ENCODE measurements at regions not wholly inside any gene's neighbourhood (a gene's known extent, or its start where the extent isn't known, plus 50 kb on each side); places are given as distances from the start of the nearest gene placed in this dataset.
A peak's percentile ranks its signal among the peaks of the same experiment; 100 is the strongest.

DNA sequence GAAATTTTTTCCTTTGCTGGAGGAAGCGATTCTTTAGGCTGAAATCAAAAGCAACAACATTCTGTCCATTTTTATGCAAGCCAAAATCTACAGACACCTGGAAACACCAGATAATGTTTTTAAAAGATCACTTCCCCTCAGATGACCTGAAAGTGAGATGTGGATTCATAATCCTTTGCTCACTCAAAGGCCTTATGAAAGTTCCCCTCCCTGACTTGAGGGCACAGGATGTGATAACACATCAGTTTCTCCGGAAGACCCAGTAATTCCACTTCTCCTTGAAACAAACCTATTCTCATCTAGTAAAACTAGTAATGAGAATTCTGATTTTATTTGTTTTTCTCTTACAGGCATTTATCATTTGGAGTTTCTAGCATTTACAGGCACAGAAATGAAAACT, 218.3 kb upstream of the RND3 start:
- CTCF ChIA-PET, result no interaction called here
- no TSS peak for BruUV-seq (replicated peaks)
- peak; percentile 31 for DNase-seq

DNA sequence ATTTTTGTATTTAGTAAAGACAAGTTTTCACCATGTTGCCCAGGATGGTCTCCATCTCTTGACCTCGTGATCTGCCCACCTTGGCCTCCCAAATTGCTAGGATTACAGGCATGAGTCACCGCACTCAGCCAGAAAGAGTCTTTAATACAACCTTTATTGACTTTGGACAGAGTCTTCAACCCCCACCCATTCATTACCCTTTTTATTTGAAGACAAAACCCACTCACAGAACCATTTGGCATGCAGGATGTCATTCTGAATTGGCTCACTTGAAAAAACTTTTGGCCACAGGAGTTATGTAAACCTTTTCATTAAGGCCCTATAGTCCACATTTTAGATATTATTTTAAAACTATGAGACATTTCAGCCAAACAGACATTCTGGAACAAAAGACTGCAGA, 217.9 kb upstream of the RND3 start:
- Histone ChIP-seq H3K9ac (ENCODE audit: low read length) (0 out of 2 replicates have a peak overlapping the region, but pooled peaks have one; percentile 5), H3K79me2 (ENCODE audit: low read length) (no peaks in the 10 kb centered on the region), H3K4me2 (ENCODE audit: low read length) (peak overlapping the region; percentile 50), H3K9me2 (replicated peaks; ENCODE audit: low read length) (no peaks in the 10 kb centered on the region), H4K20me1 (ENCODE audit: low read length) (no peaks in the 10 kb centered on the region), H3K27me3 (ENCODE audit: low read length) (no peaks in the 10 kb centered on the region), H3K4me3 (ENCODE audit: low read length) (no peak overlapping the region), H3K36me3 (ENCODE audit: low read depth, low read length) (no peaks in the 10 kb centered on the region), H3K9me3 (ENCODE audit: low read length) (no peaks in the 10 kb centered on the region), H2AFZ (ENCODE audit: low read length) (no peak overlapping the region; the same call in 1 of the 2 replicates), H3F3A (ENCODE audit: low read length, unreplicated experiment) (no peaks in the 10 kb centered on the region), H3K4me1 (ENCODE audit: insufficient read depth, low read length) (peaks cover 34% of the 10 kb centered on the region), H3K27ac (ENCODE audit: low read length) (peak overlapping the region; percentile 71)
- POLR2A ChIA-PET (ENCODE audit: unreplicated experiment), result no interaction called here
- DNase-seq, result peak; percentile 65
- ATAC-seq, result peak; percentile 72
- no TSS peak for BruUV-seq (replicated peaks)
- intact Hi-C loops (cut with micrococcal nuclease), result loop anchor here (10.0 kb wide), 2 partner anchors 229 to 459 kb away; no protein-coding TSS in a partner anchor
- TF ChIP-seq, protein P1, sequence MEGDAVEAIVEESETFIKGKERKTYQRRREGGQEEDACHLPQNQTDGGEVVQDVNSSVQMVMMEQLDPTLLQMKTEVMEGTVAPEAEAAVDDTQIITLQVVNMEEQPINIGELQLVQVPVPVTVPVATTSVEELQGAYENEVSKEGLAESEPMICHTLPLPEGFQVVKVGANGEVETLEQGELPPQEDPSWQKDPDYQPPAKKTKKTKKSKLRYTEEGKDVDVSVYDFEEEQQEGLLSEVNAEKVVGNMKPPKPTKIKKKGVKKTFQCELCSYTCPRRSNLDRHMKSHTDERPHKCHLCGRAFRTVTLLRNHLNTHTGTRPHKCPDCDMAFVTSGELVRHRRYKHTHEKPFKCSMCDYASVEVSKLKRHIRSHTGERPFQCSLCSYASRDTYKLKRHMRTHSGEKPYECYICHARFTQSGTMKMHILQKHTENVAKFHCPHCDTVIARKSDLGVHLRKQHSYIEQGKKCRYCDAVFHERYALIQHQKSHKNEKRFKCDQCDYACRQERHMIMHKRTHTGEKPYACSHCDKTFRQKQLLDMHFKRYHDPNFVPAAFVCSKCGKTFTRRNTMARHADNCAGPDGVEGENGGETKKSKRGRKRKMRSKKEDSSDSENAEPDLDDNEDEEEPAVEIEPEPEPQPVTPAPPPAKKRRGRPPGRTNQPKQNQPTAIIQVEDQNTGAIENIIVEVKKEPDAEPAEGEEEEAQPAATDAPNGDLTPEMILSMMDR (conservative IDR thresholded peaks at IDR 0.05; ENCODE audit: low read depth, low read length), result no peak
- TF ChIP-seq EZH2phosphoT487 (IDR thresholded peaks at IDR 0.05; ENCODE audit: borderline replicate concordance, low read length), result no peak
- no peak for TF ChIP-seq EZH2 (IDR thresholded peaks at IDR 0.05; ENCODE audit: low read length, unreplicated experiment)
- CTCF ChIA-PET, result no interaction called here

More for the DNA sequence above, 218.3 kb upstream of the RND3 start:
- Histone ChIP-seq H3K36me3 (ENCODE audit: low read depth, low read length) (no peaks in the 10 kb centered on the region), H3K79me2 (ENCODE audit: low read length) (no peaks in the 10 kb centered on the region), H3K27ac (ENCODE audit: low read length) (peak overlapping the region; percentile 71), H3K9me3 (ENCODE audit: low read length) (no peaks in the 10 kb centered on the region), H3K9me2 (replicated peaks; ENCODE audit: low read length) (no peaks in the 10 kb centered on the region), H4K20me1 (ENCODE audit: low read length) (no peaks in the 10 kb centered on the region), H3K4me1 (ENCODE audit: insufficient read depth, low read length) (peaks cover 34% of the 10 kb centered on the region), H3K4me2 (ENCODE audit: low read length) (peak overlapping the region; percentile 50), H3K27me3 (ENCODE audit: low read length) (no peaks in the 10 kb centered on the region), H3F3A (ENCODE audit: low read length, unreplicated experiment) (no peaks in the 10 kb centered on the region), H2AFZ (ENCODE audit: low read length) (no peak overlapping the region; the same call in 1 of the 2 replicates), H3K9ac (ENCODE audit: low read length) (0 out of 2 replicates have a peak overlapping the region, but pooled peaks have one; percentile 5), H3K4me3 (ENCODE audit: low read length) (no peak overlapping the region)
- POLR2A ChIA-PET (ENCODE audit: unreplicated experiment), result no interaction called here
- ATAC-seq, result peak; percentile 44
- no peak for TF ChIP-seq EZH2 (IDR thresholded peaks at IDR 0.05; ENCODE audit: low read length, unreplicated experiment)
- TF ChIP-seq, protein P1 (conservative IDR thresholded peaks at IDR 0.05; ENCODE audit: low read depth, low read length), result no peak
- TF ChIP-seq EZH2phosphoT487 (IDR thresholded peaks at IDR 0.05; ENCODE audit: borderline replicate concordance, low read length), result no peak
- intact Hi-C loops (cut with micrococcal nuclease), result loop anchor here (10.0 kb wide), 2 partner anchors 229 to 459 kb away; no protein-coding TSS in a partner anchor

DNA sequence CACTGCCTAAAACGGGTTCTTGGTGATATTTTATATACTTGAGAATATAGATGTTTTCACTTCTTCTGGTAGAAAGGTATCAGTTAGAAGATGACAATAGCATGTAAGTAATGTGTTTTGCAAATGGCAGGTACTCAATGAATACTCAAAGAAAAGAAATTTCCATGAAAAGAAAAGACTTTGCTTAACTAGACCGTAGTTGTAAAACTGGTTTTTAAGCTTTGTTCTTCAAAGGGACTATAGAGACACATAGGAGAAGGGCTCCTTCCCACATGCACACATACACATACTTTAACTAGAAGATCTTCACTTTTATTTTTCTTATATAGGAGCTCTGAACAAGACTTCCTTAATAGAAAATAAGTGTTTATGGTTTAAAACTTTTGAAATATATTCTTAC, 215.3 kb upstream of the RND3 start:
- BruUV-seq (replicated peaks), result no TSS peak
- Histone ChIP-seq H3K4me2 (ENCODE audit: low read length) (no peak overlapping the region), H3K4me3 (ENCODE audit: low read length) (no peak overlapping the region), H3F3A (ENCODE audit: low read length, unreplicated experiment) (no peaks in the 10 kb centered on the region), H3K27ac (ENCODE audit: low read length) (no peak overlapping the region), H3K27me3 (ENCODE audit: low read length) (no peaks in the 10 kb centered on the region), H3K79me2 (ENCODE audit: low read length) (no peaks in the 10 kb centered on the region), H4K20me1 (ENCODE audit: low read length) (no peaks in the 10 kb centered on the region), H3K4me1 (ENCODE audit: insufficient read depth, low read length) (peaks cover 43% of the 10 kb centered on the region), H3K9me2 (replicated peaks; ENCODE audit: low read length) (no peaks in the 10 kb centered on the region), H3K36me3 (ENCODE audit: low read depth, low read length) (no peaks in the 10 kb centered on the region), H3K9ac (ENCODE audit: low read length) (no peak overlapping the region), H3K9me3 (ENCODE audit: low read length) (no peaks in the 10 kb centered on the region), H2AFZ (ENCODE audit: low read length) (no peak overlapping the region)
- DNase-seq (no peak), ATAC-seq (no peak)
- intact Hi-C loops (cut with micrococcal nuclease), result loop anchor here (2.0 to 10.0 kb wide), 3 partner anchors 16 to 462 kb away; no protein-coding TSS in a partner anchor
- TF ChIP-seq EZH2 (IDR thresholded peaks at IDR 0.05; ENCODE audit: low read length, unreplicated experiment), result no peak
- TF ChIP-seq, protein P1 (conservative IDR thresholded peaks at IDR 0.05; ENCODE audit: low read depth, low read length), result no peak
- TF ChIP-seq EZH2phosphoT487 (IDR thresholded peaks at IDR 0.05; ENCODE audit: borderline replicate concordance, low read length), result no peak
- ChIA-PET POLR2A (ENCODE audit: unreplicated experiment) (no interaction called here), CTCF (no interaction called here)

Data from PC-3 (cell line).